ENCODE measurements at regions not wholly inside any gene's neighbourhood (a gene's known extent, or its start where the extent isn't known, plus 50 kb on each side); places are given as distances from the start of the nearest gene placed in this dataset.

DNA sequence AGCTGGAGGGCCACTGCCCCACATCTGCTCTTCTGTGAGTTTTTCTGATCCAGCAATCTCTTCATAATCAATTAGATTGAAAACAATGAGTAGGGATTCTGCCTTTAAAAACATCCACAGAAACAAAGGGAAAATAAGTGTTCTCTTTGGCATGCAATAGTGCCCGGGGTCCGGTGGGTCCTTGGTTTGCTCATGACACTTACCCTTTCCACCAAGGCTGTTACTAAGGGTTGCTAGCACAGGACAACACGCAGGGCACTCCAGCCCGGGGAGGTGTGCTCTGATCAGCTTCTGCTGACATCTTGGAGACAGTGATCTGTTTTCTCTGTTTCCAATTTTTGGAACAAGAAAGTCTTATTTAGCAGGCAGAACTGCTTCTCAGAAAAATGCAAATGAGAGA, 146.7 kb downstream of the TEX36 start:
- intact Hi-C loops (cut with DNase I; ENCODE audit: low total_unique reads) (no loop called here), in situ Hi-C loops (cut with MboI; ENCODE audit: low pct_ligation_motif_present in 1 of 4, low pct_unique_long_range_greater_than_20kb in 1 of 4, low sequenced_read_pairs in 3 of 4) (no loop called here)
- no peak for DNase-seq
- Histone ChIP-seq H3K9me3 (no peaks in the 10 kb centered on the region), H3K36me3 (no peaks in the 10 kb centered on the region), H3K4me1 (peaks cover 4 to 15% (median 7%) of the 10 kb centered on the region in 4 donors), H3K27me3 (peaks cover 5% of the 10 kb centered on the region), H3K27ac (no peak overlapping the region), H3K4me3 (no peak overlapping the region)
- WGBS, 2 donors (ENCODE audit: low coverage in 1 of 2) = 85 to 88% methylated on average over 3 to 4 of the region's 4 CpGs
- TF ChIP-seq, protein P1, sequence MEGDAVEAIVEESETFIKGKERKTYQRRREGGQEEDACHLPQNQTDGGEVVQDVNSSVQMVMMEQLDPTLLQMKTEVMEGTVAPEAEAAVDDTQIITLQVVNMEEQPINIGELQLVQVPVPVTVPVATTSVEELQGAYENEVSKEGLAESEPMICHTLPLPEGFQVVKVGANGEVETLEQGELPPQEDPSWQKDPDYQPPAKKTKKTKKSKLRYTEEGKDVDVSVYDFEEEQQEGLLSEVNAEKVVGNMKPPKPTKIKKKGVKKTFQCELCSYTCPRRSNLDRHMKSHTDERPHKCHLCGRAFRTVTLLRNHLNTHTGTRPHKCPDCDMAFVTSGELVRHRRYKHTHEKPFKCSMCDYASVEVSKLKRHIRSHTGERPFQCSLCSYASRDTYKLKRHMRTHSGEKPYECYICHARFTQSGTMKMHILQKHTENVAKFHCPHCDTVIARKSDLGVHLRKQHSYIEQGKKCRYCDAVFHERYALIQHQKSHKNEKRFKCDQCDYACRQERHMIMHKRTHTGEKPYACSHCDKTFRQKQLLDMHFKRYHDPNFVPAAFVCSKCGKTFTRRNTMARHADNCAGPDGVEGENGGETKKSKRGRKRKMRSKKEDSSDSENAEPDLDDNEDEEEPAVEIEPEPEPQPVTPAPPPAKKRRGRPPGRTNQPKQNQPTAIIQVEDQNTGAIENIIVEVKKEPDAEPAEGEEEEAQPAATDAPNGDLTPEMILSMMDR (IDR thresholded peaks at IDR 0.05) = no peak
- TF ChIP-seq POLR2AphosphoS5 (IDR thresholded peaks at IDR 0.05) (no peak), POLR2A (IDR thresholded peaks at IDR 0.05) (no peak), EP300 (IDR thresholded peaks at IDR 0.05; ENCODE audit: low read depth) (no peak)

DNA sequence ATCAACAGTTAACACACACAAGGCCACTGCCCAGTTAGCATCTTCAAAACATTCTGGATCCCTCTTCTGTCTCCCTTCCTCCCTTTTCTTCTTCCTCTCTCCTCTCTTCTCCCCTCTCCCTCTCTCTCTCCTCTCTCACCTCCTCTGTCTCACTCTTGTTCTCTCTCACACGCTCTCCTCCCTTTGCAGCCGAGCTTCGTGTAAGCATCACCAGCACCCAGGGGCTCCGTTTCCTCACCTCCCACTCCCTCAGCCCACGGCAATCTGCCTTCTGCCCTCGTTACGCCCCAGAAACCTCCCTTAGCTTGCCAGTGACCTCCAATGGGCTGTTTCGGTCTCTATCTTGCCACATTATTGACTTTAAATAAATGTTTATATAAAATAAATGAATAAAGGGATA, 147.4 kb downstream of the TEX36 start:
- Histone ChIP-seq H3K4me3 (no peak overlapping the region), H3K9me3 (no peaks in the 10 kb centered on the region), H3K27ac (no peak overlapping the region), H3K36me3 (no peaks in the 10 kb centered on the region), H3K27me3 (peaks cover 3% of the 10 kb centered on the region), H3K4me1 (peaks cover 4 to 15% (median 7%) of the 10 kb centered on the region in 4 donors)
- in situ Hi-C loops (cut with MboI; ENCODE audit: low pct_ligation_motif_present in 1 of 4, low pct_unique_long_range_greater_than_20kb in 1 of 4, low sequenced_read_pairs in 3 of 4) = no loop called here
- DNase-seq = no peak
- intact Hi-C loops (cut with DNase I; ENCODE audit: low total_unique reads) = no loop called here
- 79 to 93% methylated on average over 7 to 8 of the region's 8 CpGs for WGBS, 2 donors (ENCODE audit: low coverage in 1 of 2)
- TF ChIP-seq, protein P1 (IDR thresholded peaks at IDR 0.05) = no peak
- TF ChIP-seq POLR2AphosphoS5 (IDR thresholded peaks at IDR 0.05) (no peak), POLR2A (IDR thresholded peaks at IDR 0.05) (no peak)

DNA sequence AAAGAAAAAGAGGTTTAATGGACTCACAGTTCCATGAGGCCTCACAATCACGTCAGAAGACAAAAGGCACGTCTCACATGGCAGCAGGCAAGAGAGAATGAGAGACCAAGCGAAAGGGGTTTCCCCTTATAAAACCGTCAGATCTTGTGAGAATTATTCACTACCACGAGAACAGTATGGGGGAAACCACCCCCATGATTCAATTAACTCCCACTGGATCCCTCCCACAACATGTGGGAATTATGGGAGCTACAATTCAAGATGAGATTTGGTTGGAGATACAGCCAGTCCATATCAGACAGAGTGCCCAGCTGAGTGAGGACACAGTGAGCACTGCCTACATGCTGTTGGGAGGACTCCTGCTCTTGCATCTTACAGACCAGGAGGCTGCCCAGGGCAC, 148.4 kb downstream of the TEX36 start:
- Histone ChIP-seq H3K27ac (no peak overlapping the region), H3K36me3 (no peaks in the 10 kb centered on the region), H3K4me3 (no peak overlapping the region), H3K9me3 (no peaks in the 10 kb centered on the region), H3K4me1 (peaks cover 4 to 15% (median 6%) of the 10 kb centered on the region in 4 donors), H3K27me3 (no peaks in the 10 kb centered on the region)
- in situ Hi-C loops (cut with MboI; ENCODE audit: low pct_ligation_motif_present in 1 of 4, low pct_unique_long_range_greater_than_20kb in 1 of 4, low sequenced_read_pairs in 3 of 4) = no loop called here
- no peak for DNase-seq
- no peak for TF ChIP-seq EP300 (IDR thresholded peaks at IDR 0.05; ENCODE audit: low read depth)
- TF ChIP-seq, protein P1 (IDR thresholded peaks at IDR 0.05) = no peak
- no peak for TF ChIP-seq POLR2AphosphoS5 (IDR thresholded peaks at IDR 0.05)
- intact Hi-C loops (cut with DNase I; ENCODE audit: low total_unique reads) = no loop called here
- 60 to 70% methylated on average over 5 of the region's 5 CpGs for WGBS, 2 donors (ENCODE audit: low coverage in 1 of 2)

DNA sequence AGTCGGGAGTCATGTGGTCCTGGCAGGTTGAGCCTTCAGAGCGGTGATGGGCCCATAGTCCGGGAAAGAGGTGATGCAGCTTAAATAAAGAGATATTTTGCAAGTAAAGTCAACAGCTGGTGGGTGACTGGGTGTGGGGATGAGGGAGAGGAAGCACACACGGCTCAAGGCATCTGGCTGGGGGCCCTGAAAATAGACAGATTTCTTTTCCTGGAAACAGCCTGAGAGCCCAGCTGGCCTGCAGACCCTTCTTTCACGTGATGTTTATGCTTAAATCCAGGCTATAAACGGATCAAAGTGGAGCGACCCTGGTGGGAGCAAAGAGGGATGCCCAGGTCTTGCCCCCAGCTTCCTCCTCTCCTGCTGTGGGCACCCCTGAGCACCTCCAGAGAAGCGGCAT, 149.1 kb downstream of the TEX36 start:
- Histone ChIP-seq H3K9me3 (no peaks in the 10 kb centered on the region), H3K36me3 (no peaks in the 10 kb centered on the region), H3K4me3 (no peak overlapping the region), H3K27ac (no peak overlapping the region), H3K4me1 (peaks cover 0 to 10% (median 5%) of the 10 kb centered on the region in 4 donors), H3K27me3 (no peaks in the 10 kb centered on the region)
- DNase-seq = no peak
- in situ Hi-C loops (cut with MboI; ENCODE audit: low pct_ligation_motif_present in 1 of 4, low pct_unique_long_range_greater_than_20kb in 1 of 4, low sequenced_read_pairs in 3 of 4) = no loop called here
- intact Hi-C loops (cut with DNase I; ENCODE audit: low total_unique reads) = no loop called here
- whole genome bisulfite sequencing, 2 donors (ENCODE audit: low coverage in 1 of 2) = 66 to 71% methylated on average over 6 to 8 of the region's 8 CpGs
- TF ChIP-seq POLR2AphosphoS5 (IDR thresholded peaks at IDR 0.05) = no peak
- TF ChIP-seq POLR2A (IDR thresholded peaks at IDR 0.05) = no peak
- TF ChIP-seq, protein P1 (IDR thresholded peaks at IDR 0.05) = no peak
- TF ChIP-seq EP300 (IDR thresholded peaks at IDR 0.05; ENCODE audit: low read depth) = no peak
